GM19455 (cell line): ENCODE measurements at regions not wholly inside any gene's neighbourhood (a gene's known extent, or its start where the extent isn't known, plus 50 kb on each side); places are given as distances from the start of the nearest gene placed in this dataset.
"Not testable (repeated sequence)": the region's sequence is repeated elsewhere in the genome, so short reads cannot be mapped to it uniquely, and the experiment has no call there.

ENCODE experiments used
- ATAC-seq: cut with Tn5 transposase; IDR thresholded peaks from one replicate; pipeline ENCODE4 v1.9.1; 2021; ENCODE audit not compliant: unreplicated experiment

- ATAC-seq, result no peak
These were observed 111.8 kb upstream of the PALMD start for GRCh38 chr1:99533909-99534637.

DNA sequence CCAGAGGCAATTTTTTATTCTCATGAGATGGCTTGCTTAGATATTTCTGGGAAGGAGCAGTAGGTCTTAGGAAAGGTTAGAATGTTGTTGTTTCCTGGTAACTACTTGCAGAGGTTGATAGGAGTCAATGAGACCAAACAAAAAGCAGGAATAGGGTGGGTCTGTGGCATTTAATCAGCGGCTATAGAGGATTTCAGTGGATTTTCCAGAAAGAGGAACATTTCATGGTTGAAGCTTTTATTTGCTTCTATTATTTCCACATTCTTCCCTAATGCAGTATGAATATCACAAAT, 111.3 kb upstream of the PALMD start:
- ATAC-seq, result no peak

DNA sequence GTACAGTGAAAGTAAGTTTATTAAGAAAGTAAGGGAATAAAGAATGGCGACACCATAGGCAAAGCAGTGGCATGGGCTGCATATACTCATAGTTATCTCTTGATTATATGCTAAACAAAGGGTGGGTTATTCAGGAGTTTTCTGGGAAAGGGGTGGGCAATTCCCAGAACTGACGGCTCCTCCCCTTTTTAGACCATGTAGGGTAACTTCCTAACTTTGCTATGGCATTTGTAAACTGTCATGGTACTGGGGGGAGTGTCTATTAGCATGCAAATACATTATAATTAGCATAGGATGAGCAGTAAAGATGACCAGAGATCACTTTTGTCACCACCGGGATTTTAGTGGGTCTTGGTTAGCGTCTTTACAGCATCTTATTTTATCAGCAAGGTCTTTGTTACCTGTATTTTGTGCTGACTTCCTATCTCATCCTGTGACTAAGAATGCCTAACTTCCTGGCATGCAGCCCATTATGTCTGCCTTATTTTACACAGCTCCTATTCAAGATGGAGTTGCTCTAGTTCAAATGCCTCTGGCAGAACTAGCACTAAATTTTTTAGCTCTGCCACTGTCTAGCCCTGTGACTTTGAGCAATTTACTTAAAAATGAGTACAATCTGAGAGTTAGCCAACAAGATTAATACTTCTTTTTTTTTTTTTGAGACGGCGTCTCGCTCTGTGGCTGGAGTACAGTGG, 110.3 kb upstream of the PALMD start:
- ATAC-seq, result no peak

DNA sequence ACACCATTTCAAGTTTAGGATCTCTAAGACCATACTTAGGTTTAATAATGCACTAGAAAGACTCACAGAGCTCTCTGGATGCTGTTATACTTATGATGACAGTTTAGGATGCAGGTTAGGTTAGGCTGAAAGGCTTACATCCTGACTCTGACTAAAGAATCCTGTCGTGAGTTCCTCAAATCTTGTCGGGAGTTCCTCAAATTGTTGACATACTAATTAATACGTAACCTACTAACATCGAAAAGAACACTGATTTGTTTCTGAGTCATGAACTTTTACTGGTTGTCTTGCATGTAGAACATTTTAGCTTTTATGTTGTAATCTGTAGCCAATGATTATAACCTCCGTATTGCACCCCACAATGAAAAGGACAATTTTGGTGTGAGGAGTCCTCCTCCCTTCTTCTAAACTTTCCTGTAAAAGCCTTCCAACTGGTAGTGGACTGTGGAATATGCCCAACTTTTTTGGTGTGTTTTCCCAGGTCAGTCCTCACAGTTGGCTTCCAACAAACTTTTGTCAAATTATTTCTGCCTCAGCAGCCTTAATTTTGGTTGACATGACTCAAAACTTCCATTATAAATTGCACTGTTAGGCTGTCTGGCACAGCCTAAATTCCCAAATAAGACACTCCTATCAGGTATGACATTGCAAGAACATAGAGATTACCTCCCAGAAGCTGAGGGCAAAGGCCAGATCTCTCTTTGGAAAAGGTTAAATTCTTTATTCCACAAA, 107.9 kb upstream of the PALMD start:
- ATAC-seq, result no peak

- no peak for ATAC-seq
These were observed 107.3 kb upstream of the PALMD start for GRCh38 chr1:99538618-99538956.

DNA sequence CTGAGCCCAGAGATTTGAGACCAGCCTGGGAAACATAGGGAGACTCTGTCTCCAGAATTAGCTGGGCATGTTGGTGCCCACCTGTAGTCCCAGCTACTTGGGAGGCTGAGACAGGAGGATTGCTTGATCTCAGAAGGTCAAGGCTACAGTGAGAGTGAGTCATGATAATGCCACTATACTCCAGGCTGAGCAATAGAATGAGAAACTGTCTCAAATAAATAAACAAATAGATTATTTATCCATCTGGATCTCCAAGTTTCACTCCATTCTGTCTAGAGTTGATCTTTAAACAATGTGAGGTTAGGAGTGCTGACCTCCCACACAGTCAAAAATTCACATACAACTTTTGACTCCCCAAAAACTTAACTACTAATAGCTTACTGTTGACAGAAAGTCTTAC, 106.8 kb upstream of the PALMD start:
- no peak for ATAC-seq

DNA sequence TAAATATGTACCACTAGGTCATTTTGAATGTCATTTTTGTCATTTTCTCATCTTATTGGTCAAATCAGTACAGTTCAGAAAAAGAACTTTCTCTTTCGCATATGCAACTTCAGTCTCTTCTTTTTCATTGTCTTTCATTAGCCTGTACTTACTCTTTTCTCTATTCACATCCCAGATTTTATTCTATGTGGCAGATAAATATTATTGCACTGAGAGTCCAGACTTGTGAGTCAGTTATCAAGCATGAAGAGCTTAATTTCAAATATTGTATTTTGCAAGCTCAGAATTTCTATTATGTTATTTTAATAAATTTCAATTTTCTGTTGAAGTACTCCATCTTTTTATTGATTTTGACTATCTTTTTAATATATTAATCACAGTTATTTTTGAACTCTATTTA, 105.2 kb upstream of the PALMD start:
- ATAC-seq, result no peak

DNA sequence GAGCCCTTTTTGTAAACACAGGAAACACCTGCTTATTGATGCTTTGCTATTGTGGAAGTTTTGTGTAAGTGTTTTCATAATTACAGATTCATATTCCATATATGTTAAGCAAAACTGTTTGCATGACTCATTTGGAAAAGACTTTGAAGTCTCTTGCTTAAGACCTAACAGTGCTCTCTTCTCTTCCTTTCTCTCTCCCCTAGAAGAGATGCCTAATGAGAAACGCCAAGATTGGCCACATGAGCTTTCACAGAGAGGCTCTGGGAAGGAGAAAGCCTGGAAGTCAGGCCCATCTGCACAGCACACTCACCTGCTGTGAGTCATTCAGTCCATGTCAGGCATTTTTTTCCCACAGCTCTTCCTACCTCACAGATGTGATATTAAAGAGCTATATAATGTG, 101.6 kb upstream of the PALMD start:
- no peak for ATAC-seq

- no peak for ATAC-seq
These were observed 99.2 kb upstream of the PALMD start for GRCh38 chr1:99546432-99547416.

DNA sequence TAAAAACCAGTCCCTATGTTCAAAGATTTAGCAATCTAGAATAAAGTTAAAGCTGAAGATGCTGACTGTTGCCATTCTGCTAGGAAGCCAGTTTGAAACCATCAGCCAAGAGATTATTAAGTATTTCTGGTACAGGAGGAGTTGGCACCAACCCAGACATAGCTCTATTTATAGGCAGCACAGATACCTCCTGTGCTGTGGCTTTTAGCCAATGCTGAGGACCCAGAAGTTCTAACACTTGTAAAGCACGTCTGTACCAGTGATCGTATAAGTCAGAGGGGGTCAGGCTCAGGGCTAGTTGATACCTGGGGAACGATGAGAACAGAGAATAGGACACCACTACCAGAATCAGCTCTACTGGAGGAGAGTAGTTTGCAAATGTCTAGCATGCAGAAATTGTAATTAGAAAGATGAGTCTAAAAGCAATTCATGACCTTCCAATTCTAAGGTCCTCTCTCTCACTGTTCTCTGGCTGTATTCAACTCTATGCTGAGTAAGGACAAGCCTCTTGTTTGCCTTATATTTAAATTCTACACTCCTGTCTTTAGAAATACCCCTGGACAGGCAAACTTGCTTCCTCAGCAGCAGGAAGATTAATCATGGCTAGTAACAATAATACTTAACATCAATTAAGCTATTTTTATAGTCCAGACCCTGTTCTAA, 96.8 kb upstream of the PALMD start:
- no peak for ATAC-seq

DNA sequence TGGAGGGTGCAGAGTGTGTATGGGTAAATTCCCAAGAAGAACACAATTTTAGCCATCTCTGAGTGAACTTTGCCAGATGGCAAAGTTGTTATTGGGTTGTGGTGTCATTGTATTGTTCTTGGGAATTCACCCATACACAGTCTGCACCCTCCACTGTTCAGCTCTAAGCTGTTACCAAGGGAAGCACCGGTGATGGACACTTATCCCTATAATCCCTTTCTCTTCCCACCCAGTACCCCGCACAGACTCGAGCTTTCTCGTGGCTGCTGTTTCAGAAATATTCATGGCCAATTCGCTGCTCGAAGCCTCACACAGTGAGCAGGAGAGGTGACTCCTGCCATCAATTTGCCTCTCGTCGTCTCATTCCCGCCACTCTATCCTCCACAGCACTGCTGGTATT, 95.7 kb upstream of the PALMD start:
- ATAC-seq, result no peak

GRCh38 chr1:99551812-99552614, 93.9 kb upstream of the PALMD start:
- no peak for ATAC-seq

GRCh38 chr1:99553301-99553700, 92.6 kb upstream of the PALMD start:
- no peak for ATAC-seq

- not testable (repeated sequence) for ATAC-seq
These were observed 92.1 kb upstream of the PALMD start for GRCh38 chr1:99553819-99554218.

DNA sequence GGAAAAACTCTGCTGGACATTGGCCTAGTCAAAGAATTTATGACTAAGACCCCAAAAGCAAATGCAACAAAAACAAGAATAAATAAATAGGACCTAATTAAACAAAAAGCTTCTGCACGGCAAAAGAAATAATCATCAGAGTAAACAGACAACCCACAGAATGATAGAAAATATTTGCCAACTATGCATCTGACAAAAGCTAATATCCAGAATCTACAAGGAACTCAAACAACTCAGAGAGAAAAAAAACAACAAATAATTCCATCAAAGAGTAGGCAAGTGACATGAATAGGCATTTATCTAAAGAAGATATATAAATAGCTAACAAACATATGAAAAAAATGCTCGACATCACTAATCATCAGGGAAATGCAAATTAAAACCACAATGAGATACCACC, 91.2 kb upstream of the PALMD start:
- ATAC-seq, result no peak

DNA sequence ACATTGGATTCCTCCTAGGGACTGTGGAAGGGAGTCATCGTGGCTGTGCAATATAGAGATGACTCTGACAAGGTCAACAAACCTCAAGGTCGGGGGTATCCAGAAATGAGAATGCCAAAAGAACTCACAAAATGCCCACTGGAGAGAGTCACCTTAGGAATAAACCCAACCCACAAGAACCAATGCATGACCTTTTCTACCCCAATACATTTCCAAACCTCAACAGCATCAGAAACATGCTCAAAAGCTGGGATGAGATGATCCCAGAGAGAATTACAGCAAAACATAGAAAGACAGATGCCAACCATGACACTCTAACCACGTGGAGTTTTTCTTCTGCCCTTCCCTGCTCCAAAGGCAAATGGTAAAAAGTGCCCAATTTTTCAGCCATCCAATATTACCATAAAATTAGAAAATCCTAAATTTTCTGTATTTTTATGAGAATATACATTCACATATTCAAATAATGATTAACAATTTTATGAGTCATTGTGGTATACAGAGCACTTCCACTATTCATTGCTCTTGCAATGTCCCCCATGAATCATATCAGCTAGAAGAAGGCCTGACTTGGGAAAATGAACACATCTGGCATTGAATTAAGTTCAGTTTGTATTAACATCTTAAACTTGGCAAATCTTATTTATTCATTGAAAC, 88.2 kb upstream of the PALMD start:
- ATAC-seq, result no peak

DNA sequence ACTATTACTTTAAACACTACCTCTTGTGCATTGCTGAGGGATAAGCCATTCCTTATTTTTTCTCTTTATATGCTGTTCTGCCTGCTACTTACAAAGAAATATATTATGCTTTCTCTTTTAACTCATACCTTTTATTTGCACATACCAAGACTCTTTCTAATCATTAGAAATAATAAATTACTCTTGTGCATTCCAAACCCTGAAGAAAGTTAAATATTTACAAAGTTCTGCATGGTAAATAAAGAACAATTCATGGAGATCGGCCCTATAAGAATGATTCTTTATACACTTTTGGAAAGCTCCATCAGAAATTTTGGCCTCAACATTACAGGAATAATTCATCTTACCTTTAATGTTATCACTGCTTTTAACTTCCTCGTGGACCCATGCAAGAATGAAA, 86.7 kb upstream of the PALMD start:
- ATAC-seq, result no peak

DNA sequence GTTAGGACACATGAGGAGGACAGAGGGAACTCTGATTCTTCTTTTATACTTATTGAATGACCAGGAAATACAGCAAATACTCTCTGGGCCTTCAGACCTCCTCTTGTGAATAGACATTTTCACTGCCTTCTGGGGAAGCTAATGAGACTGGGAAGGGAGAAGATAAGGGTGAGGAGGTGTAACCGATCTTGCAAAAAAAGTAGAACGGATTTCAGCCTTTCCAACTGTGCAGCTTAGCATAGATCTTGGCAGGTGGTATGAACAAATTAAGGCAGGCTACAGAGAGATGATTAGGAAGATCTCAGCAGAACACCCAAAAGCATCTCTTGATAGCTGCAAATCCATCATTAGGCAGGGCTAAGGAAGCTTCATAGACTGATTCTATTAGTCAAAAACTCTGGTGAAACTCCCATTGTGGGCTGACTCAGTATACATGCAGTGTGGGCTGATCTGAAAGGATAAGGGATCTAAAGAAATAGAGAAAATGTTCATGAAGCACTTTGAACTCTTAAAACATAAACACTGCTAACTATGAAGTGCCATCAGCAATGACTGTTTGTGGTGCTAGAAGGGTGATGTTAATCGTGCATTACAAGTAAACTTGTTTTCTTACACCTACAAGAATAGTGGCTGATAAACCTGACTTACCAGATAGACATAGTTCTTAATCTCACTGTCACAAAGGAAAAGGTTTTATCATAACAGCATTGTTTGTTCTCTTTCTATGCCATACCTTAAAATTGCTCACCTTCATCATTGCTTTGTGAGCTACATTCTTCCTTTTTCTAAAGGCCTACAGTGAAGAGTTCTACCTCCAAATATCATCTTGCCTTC, 85.5 kb upstream of the PALMD start:
- ATAC-seq, result no peak

- ATAC-seq, result no peak
These were observed 84.0 kb upstream of the PALMD start for GRCh38 chr1:99561952-99562351.
